NCI-H446 (cell line): ENCODE measurements at regions not wholly inside any gene's neighbourhood (a gene's known extent, or its start where the extent isn't known, plus 50 kb on each side); places are given as distances from the start of the nearest gene placed in this dataset.
A peak's percentile ranks its signal among the peaks of the same experiment; 100 is the strongest.

Experiments used
- DNase-seq, 2 experiments: peaks; one replicate each; lab custom pipeline; 2025; lab: John Stamatoyannopoulos, UW

DNA sequence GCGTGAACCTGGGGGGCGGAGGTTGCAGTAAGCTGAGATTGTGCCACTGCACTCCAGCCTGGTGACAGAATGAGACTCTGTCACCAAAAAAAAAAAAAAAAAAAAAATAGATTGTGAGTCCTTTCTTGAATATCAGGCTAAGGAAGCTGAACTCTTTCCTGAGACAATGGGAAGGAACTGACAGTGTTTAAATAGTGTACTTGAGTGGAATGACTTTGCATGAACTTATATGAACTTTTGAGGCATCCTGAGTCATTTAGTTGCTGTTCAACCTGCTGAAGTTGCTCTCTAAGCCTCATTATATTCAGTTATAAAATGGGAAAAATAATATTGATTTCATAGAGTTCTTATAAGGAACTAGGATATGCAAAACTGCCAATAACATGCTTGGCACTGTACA is 79.3 kb upstream of the LIMCH1 start:
- no peak for DNase-seq

- no peak for DNase-seq
Observed at GRCh38 chr4:41460641-41461040, 77.3 kb upstream of the LIMCH1 start.

GRCh38 chr4:41461780-41462307 is 76.1 kb upstream of the LIMCH1 start:
- DNase-seq = peak; percentile 16 to 54

DNA sequence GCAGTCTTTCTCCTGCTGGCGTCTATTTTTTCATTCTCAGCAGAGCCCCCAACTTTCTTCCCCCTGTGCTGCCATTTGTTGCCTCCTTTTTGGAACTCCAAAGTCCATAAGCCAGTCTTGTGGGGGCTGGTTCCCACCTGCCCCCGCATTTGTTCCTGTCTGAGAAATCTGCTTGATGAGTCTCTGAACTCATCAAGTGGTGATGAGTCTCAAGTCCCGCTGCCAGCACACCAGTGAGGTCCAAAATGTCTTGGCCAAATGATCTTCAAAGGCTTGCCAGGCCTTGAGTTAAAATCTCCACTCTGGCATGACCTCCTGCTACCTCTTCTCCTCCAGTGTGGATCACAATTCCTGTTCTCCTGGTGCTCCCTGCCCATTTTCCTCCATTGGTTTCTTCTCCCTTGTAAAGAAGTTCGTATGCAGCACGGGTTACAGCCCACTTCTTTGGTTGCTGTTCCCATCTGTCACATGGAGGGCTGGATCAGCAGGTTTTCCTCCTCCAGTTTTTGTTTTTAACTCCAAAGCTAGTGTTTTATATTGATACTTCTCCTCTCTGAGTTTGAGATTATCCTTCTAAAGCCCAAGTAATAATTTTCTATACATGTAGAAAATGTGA is 72.7 kb upstream of the LIMCH1 start:
- peak; percentile 64 to 86 for DNase-seq

- no peak for DNase-seq
Observed at GRCh38 chr4:41466249-41466648, 71.7 kb upstream of the LIMCH1 start.

- no peak for DNase-seq
Observed at GRCh38 chr4:41468122-41468521, 69.8 kb upstream of the LIMCH1 start.

DNA sequence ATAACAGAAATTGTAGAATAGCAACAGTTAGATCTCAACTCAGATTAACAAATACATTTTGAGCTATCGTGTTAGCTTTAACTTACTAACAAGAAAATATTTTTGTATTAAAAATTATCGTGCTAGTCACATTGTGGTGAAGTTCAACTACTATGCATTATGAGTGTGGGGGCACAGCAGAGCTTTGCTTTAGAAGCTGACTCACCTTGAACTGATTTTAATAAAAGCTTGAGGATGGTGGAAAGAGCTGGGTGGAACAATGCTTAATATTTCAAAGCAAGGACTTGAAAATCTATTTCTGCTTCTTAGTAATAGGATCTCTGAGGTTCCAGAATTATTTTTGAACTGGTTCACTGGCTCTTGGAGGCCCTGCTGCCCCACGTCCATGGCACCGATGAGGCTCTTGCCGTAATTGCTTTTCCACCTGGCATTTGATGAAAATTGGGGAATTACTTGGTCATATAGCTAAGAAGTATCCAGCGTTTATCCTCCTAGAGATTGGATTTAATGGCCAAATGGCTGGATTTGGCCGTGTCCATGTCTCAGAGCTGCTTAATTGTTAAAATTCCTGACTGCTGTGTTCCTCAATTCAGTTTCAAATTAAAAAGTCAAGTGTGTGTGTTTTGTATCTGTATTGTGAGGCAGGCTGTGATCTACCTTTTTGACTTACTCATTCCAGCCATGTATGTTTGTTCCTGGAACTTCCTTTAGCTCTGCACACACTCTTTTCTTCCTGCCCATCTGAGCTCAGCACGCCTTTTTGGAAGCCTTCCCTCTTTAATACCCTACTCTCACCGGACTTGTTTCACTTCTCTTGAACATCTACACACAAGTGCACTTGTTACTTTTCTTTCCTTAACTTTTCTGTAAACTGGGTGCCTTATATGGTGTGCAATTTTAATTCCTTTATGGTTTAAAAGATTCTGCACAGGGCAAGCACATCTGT is 66.6 kb upstream of the LIMCH1 start:
- DNase-seq = peak; percentile 45 to 50

DNA sequence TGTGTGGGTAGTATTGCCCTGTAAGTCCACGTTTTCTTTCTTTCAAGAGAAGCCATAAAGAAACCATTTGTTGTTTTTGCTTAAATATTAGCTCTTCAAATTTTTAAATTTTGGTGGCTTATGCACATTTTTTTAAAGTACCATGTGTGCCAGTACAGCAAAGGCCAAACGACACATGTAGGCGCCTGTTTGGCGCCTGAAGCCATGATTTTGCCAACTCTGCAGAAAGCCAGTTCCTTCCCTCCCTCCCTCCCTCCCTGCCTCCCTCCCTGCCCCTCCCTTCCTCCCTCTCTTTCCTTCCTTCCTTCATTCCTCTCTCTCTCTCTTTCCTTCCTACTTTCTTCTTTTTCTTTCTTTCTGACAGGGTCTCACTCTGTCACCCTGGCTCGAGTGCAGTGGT is 65.9 kb upstream of the LIMCH1 start:
- DNase-seq = peak in 1 of 2 experiments; percentile 62

DNA sequence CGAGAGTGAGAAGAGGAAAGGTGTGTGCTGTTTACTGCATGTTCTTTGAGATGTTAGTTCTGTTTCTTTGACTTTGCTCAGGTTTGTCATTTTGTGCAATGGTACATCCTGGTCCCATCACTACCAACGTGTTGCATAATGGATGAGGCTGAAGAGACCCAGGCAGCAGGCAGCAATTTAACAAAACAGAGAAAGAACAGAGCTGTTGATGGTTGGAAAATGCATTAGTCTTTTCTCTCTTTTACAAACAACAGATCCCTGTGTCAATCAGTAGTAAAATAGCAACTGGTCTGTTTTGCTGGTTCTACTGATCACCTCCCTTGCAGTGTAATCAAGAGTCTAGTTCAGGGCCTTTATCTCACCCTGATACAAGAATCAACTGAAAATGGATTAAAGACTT is 64.8 kb upstream of the LIMCH1 start:
- no peak for DNase-seq

GRCh38 chr4:41475402-41475801 is 62.6 kb upstream of the LIMCH1 start:
- peak in 1 of 2 experiments; percentile 13 for DNase-seq

GRCh38 chr4:41476310-41476885 is 61.6 kb upstream of the LIMCH1 start:
- DNase-seq = peak; percentile 51 to 92

DNA sequence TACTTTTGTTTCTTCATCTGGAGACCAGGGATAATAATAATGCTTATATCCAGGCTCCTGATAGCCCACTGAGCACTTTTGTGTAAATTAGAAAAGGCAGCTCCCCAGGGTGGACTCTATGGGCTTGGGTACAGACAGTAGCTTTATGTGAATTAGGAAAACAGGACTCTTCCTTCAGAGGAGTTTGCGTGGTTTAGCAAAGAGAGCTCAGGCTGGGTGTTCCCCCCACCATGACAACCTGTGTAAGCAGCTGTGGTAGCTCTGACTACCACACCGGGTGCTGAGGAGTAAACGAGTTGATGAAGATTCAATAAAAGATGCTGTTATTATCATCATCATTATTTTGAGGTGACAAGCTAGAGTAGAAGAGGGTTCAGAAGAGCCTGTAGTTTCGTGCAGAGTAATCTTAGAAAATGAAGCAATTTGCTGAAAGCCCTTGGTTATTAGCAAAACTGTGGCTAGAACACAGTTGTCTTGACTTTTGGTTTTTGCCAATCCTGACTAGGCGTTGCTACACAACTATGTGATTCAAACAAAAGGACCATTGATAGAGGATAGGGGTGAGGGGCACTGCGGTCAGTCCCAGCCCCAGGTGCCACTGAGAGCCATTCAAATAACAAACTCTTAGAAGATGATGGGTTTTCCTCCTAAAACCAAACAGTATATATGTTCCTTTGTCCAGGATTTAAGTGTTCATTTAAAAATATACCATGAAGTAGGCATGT is 60.6 kb upstream of the LIMCH1 start:
- peak in 1 of 2 experiments; percentile 15 for DNase-seq

- DNase-seq = no peak
Observed at GRCh38 chr4:41478518-41478917, 59.4 kb upstream of the LIMCH1 start.

- no peak for DNase-seq
Observed at GRCh38 chr4:41480896-41481311, 57.1 kb upstream of the LIMCH1 start.

DNA sequence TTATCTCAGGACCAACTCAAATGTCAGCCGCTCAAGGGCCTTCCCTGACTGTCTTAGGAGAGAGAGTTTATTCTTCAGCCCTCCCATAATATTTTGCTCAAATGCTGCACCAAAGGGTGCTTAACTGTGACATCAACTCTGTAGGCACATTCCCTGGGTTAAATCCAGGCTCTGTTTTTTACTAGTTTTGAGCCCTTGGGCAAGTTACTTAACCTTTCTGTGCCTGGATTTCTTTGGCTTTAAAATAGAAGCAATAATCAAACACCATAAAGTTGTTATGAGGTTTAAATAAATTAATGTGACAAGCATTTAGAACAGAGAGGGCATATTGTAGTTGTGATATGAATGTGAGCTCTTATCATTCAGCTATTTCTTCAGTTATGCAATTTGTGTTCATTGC is 54.2 kb upstream of the LIMCH1 start:
- no peak for DNase-seq

DNA sequence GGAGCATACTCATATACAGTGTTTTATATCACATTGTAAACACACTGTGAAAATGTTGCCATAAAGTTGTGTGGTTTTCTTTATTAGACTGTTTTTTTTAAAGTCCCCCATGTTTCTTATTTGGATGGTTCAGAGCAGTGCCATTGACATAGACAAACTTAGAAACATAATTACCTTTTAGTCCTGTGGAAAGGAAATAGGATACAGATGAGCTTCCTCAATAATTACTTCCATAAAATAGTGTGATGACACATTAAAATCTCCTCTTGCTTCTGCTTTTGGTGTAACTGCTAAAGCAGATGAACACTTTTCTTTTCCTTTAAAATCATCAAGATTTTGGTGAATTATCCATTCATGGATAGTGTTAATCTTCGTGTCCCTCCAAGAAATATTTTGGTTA is 52.9 kb upstream of the LIMCH1 start:
- DNase-seq = no peak

GRCh38 chr4:41487868-41488440 is 50.0 kb upstream of the LIMCH1 start:
- DNase-seq = peak in 1 of 2 experiments; percentile 13
